T47D (cell line): ENCODE measurements at regions not wholly inside any gene's neighbourhood (a gene's known extent, or its start where the extent isn't known, plus 50 kb on each side); places are given as distances from the start of the nearest gene placed in this dataset.

Experiments used
- DNase-seq, 2 experiments: peaks; one replicate each; pipeline versions ENCODE4 v3.0.0 to v3.0.0-alpha.2; 2011 to 2012; ENCODE audit warnings: low read depth in 1 of 2, low spot score in 1 of 2
- JUND ChIP-seq: IDR thresholded peaks from 2 replicates; pipeline ENCODE4 v1.6.1; 2012; ENCODE audit warnings: low read depth
- in situ Hi-C: cut with HindIII; loops from 2 replicates; pipeline ENCODE4 v1.10.0; 2016; ENCODE audit warnings: low sequenced_read_pairs, low pct_unique_long_range_greater_than_20kb

GRCh38 chr1:172897738-172898137 lies 153.0 kb downstream of the TNFSF18 start:
- in situ Hi-C loops: no loop called here
- no peak for DNase-seq
- no peak for TF ChIP-seq JUND

- DNase-seq: no peak
- in situ Hi-C loops: no loop called here
- TF ChIP-seq JUND: no peak
Observed at GRCh38 chr1:172898866-172899265, 151.9 kb downstream of the TNFSF18 start.

- no peak for TF ChIP-seq JUND
- in situ Hi-C loops: no loop called here
- no peak for DNase-seq
Observed at GRCh38 chr1:172900376-172900997, 150.3 kb downstream of the TNFSF18 start.

GRCh38 chr1:172902200-172902599 lies 148.5 kb downstream of the TNFSF18 start:
- in situ Hi-C loops: no loop called here
- DNase-seq: no peak
- TF ChIP-seq JUND: no peak

- no peak for TF ChIP-seq JUND
- in situ Hi-C loops: no loop called here
- DNase-seq: no peak
Observed at GRCh38 chr1:172902861-172903381, 147.8 kb downstream of the TNFSF18 start.

GRCh38 chr1:172903581-172904220 lies 147.0 kb downstream of the TNFSF18 start:
- in situ Hi-C loops: no loop called here
- DNase-seq: no peak
- no peak for TF ChIP-seq JUND

GRCh38 chr1:172905452-172905851 lies 145.3 kb downstream of the TNFSF18 start:
- in situ Hi-C loops: no loop called here
- TF ChIP-seq JUND: no peak
- no peak for DNase-seq

GRCh38 chr1:172906778-172907592 lies 143.8 kb downstream of the TNFSF18 start:
- TF ChIP-seq JUND: no peak
- no peak for DNase-seq
- in situ Hi-C loops: no loop called here

- no peak for DNase-seq
- in situ Hi-C loops: no loop called here
- TF ChIP-seq JUND: no peak
Observed at GRCh38 chr1:172907834-172908326, 142.9 kb downstream of the TNFSF18 start.

GRCh38 chr1:172909606-172910326 lies 141.0 kb downstream of the TNFSF18 start:
- in situ Hi-C loops: no loop called here
- DNase-seq: no peak
- no peak for TF ChIP-seq JUND

GRCh38 chr1:172912765-172913260 lies 137.9 kb downstream of the TNFSF18 start:
- DNase-seq: peak in 1 of 2 experiments; percentile 16
- in situ Hi-C loops: no loop called here
- TF ChIP-seq JUND: no peak
